HG02610 (cell line): ENCODE measurements at regions not wholly inside any gene's neighbourhood (a gene's known extent, or its start where the extent isn't known, plus 50 kb on each side); places are given as distances from the start of the nearest gene placed in this dataset.

Experiments used
- ATAC-seq: cut with Tn5 transposase; IDR thresholded peaks from one replicate; pipeline ENCODE4 v1.9.1; 2021; ENCODE audit warnings: mild to moderate bottlenecking, moderate library complexity; ENCODE audit not compliant: unreplicated experiment

- ATAC-seq, result no peak
These were observed 165.8 kb downstream of the INHBA start for GRCh38 chr7:41536873-41537665.

- ATAC-seq, result no peak
These were observed 166.6 kb downstream of the INHBA start for GRCh38 chr7:41536122-41536872.

DNA sequence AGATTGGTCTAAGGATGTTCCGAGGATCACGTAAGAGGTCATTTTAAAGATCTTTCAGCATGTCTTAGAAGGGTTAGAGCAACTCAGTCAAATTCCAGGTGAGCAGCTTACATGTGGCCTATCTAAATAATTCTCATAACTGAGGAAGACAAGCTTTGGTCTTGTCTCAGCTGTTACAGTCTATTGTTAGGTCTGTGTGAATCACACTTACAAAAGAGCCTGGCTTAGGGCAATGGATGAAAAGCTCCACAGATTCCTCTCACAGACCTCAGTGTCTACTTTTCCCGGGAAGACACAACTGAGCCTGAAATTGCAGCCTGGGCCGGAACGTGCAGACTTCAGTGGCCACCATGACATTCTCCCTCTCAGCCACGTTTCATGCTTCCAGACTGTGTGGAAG is 173.1 kb downstream of the INHBA start:
- no peak for ATAC-seq

DNA sequence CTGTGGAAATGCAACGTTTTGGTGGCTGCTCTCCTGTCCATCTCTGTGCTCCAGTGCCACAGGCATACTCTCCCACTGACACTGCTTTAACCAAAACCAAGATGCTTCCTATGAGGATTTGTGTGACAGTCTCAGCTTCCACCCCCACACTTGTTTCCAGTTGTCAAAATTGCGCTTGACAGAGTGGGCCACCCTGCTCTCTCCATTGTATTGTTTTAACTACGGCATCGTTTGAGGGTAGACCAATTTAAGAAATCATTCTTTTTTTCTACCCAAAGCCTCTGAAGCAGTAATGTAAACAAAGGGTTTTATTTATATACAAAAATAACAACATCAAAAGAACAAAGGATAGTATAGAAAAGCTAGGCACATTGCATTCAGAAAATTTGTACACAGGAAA is 178.0 kb downstream of the INHBA start:
- no peak for ATAC-seq

DNA sequence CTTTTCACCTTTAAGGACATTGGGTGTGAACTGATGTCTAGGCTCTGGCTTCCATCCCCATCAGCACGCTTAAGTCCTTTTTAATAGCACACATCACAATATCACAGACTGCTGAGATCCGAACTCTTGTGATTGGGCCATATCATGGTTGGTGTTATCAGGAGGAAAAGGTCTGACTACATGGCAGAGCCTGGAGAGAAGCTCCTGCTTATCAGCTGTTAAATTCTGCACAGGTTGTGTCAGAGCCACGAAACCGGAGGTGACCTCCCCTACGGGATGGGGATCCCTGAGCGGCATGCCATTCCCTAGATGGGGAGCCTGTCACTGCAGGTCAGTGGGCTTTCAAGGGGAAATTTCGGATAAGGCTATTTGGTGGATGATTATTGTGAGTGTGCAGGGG is 182.4 kb downstream of the INHBA start:
- ATAC-seq, result no peak

DNA sequence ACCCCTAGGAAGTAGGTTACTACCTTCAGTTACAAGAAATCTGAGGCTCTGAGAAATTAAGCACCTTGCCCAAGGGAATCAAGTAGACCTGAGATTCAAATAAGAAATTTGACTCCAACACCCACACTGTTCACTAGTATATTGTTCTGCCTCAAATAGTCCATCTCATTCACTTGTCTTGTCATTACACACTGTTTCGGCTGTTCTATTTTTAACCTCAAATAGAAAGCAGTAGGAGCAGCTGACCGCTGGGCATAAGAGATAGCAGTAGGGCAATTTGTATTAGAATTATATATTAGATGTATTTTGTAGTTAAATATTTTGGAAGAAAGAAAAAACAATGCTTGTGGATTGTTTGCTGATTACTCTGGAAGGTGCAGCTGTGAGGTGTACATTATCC is 185.1 kb downstream of the INHBA start:
- no peak for ATAC-seq

DNA sequence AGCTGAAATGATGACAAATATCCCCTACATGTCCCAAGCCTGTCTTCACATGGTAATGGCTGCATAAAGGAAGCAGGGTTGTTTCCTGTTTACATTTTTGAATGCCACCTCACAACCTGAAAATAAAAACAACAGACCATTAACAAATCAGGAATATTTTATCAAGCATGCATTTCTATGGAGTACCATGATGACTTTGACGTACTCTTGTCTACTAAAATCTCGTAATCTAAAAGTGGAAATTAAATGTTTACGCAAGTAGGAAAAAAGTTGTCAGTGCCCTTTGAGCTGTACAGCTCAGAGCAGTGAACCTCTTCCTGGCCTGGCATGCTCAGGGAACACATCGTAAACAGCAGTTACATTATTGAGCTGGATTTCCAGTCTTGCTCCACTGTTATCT is 194.1 kb downstream of the INHBA start:
- no peak for ATAC-seq

- no peak for ATAC-seq
These were observed 195.1 kb downstream of the INHBA start for GRCh38 chr7:41507686-41508268.

DNA sequence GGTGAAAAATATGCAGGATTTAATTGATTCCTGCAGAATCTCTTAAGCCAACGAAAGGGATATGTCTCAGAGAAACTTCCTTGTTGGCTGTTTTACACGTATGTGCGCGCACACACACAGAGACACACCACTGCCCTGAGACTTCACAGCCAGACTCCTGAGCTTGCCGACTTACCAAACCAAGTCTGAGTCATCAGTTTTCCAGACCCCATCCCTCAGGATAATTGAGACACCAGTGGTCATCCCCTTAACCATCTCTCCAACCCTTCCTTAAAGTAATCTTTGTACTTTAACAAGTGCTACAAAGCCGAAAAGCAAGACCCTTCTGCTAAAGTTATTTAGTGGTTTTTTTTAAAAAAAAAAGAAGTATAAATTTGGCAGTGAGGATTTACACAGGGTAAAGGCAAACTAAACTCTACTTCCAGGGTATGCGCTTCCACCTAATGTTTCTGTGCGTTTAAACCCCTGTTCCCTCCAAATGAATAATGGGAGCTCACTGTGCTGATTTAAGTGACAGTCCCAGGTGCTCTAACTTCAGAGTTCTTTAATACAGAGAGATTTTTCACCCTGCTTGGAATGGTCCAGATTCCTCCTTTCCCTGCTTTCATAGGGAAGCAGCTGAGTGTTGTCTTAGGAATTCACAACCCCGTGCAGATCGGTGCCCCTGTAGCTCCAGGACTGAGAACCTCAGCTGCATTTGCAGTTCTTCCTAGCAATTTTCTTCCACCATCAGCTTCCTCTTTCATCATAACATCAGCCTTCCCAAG is 198.5 kb downstream of the INHBA start:
- ATAC-seq, result no peak

DNA sequence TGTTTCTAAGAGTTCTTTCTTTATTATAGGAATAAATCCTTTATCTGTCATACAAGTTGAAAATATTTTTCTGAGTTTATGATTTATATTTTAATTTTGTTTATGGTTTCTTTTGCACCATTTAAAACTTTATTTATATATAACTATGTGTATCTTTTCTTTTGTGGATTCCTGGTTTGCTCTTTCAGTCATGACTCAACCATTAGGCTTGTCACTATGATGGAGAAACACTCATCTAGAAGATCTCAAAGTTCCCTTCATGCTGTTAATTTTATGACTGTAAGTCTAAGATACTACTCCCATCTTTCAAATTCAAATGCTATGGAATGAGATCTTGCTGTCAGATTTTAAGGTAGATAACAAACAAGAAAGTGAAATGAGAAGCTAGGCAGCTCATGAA is 199.5 kb downstream of the INHBA start:
- ATAC-seq, result no peak

- no peak for ATAC-seq
These were observed 201.4 kb downstream of the INHBA start for GRCh38 chr7:41501466-41501865.

DNA sequence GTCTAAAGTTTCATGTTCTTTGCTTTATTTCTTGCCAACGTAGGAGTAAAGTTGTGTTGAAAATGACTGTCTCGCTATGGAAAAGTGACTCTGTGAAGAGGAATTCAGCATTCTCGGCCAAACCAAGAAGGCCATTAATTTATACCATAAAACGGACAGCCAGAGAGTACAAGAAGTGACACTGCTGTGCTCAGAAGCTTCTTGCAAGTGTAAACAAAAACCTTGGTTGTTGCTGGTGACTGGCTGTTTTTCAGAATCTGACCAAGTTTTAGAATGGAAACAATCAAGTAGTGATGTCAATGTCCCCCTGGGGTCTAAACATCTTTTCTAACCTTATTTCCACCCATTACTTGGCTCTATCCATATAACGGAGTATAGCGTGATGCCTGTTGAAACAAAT is 201.9 kb downstream of the INHBA start:
- ATAC-seq, result no peak

GRCh38 chr7:41492603-41493002 is 210.3 kb downstream of the INHBA start:
- no peak for ATAC-seq

- ATAC-seq, result no peak
These were observed 210.9 kb downstream of the INHBA start for GRCh38 chr7:41491883-41492471.

- no peak for ATAC-seq
These were observed 211.6 kb downstream of the INHBA start for GRCh38 chr7:41491308-41491707.

- ATAC-seq, result no peak
These were observed 213.0 kb downstream of the INHBA start for GRCh38 chr7:41489885-41490284.

GRCh38 chr7:41487229-41487940 is 215.5 kb downstream of the INHBA start:
- ATAC-seq, result no peak

DNA sequence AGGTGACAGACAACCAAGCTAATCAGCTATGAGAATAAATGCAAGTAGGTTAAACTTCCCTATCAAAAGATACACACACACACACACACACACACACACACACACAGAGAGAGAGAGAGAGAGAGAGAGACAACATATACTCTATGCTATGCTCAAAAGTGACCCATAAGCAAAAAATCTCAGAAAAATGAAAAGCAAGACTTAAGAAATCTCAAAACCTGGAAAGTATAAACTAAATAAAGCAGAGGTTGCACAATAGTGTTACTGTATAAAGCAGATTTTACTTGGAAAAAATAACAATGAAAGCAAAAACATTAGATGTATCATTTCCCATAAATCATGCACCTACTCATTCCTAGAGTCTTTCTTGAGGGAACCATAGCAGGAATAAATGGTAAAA is 221.5 kb downstream of the INHBA start:
- ATAC-seq, result no peak

DNA sequence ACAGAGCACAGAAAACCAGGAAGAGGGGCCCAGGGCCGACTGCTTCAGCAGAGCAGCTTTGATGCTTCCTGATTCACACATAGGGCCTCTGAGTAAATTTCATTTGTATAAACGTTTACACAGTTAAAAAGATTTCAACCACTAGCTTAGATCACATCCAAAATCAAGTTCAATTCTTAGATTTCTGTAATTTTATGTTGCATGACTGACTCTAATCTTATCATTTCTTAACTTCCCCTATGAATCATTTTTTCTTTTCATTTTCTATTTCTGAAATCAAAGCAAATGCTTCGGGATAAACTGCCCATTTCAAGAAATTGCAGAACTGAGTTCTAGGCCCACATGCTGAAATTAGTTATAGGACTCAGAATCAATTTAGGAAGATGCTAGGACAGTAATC is 224.7 kb downstream of the INHBA start:
- ATAC-seq, result no peak

DNA sequence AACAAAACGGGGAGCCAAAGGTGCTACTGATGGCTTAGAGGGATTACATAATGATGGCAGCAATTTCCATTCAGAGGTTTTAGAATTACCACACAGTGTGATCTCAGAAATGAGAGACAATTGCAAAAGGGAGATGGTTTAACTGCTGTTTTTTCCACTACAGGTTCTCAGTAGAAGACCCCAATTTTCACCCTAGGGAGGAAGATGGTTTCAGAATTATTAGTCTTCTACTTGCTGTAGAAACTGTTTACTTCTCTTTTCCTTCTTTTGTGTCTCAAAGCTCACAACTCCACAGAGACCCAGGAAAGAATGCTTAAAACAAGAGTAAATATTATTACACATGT is 226.5 kb downstream of the INHBA start:
- ATAC-seq, result no peak
